GM18951 (cell line): ENCODE measurements at regions not wholly inside any gene's neighbourhood (a gene's known extent, or its start where the extent isn't known, plus 50 kb on each side); places are given as distances from the start of the nearest gene placed in this dataset.

Experiments
- POLR2A ChIP-seq: IDR thresholded peaks from 4 replicates; pipeline ENCODE4 v1.6.1; 2011; ENCODE audit warnings: mild to moderate bottlenecking; ENCODE audit not compliant: insufficient read length, insufficient read depth; ENCODE audit errors: extremely low read depth
- in situ Hi-C: fragments of 300-500 bp; cut with MboI; formaldehyde crosslinking; loops from one replicate; pipeline ENCODE4 v1.12.0; 2022; ENCODE audit warnings: low sequenced_read_pairs, mixed read lengths, inconsistent platforms; ENCODE audit not compliant: unreplicated experiment

- in situ Hi-C loops = no loop called here
Observed at GRCh38 chr15:66844041-66844746, 142.2 kb downstream of the SMAD6 start.

GRCh38 chr15:66844747-66845145, 142.7 kb downstream of the SMAD6 start:
- in situ Hi-C loops = no loop called here
- no peak for TF ChIP-seq POLR2A

More at GRCh38 chr15:66844041-66844746, 142.2 kb downstream of the SMAD6 start:
- TF ChIP-seq POLR2A = no peak

GRCh38 chr15:66845266-66845785, 143.3 kb downstream of the SMAD6 start:
- TF ChIP-seq POLR2A = no peak
- in situ Hi-C loops = no loop called here

- in situ Hi-C loops = no loop called here
- no peak for TF ChIP-seq POLR2A
Observed at GRCh38 chr15:66846031-66846430, 144.0 kb downstream of the SMAD6 start.

- in situ Hi-C loops = no loop called here
- TF ChIP-seq POLR2A = no peak
Observed at GRCh38 chr15:66846811-66847210, 144.8 kb downstream of the SMAD6 start.

- in situ Hi-C loops = no loop called here
- no peak for TF ChIP-seq POLR2A
Observed at GRCh38 chr15:66847565-66847991, 145.5 kb downstream of the SMAD6 start.

- no peak for TF ChIP-seq POLR2A
Observed at GRCh38 chr15:66848116-66848515, 146.1 kb downstream of the SMAD6 start.

GRCh38 chr15:66848686-66849392, 146.8 kb downstream of the SMAD6 start:
- in situ Hi-C loops = no loop called here
- no peak for TF ChIP-seq POLR2A

More at GRCh38 chr15:66848116-66848515, 146.1 kb downstream of the SMAD6 start:
- in situ Hi-C loops = no loop called here

- no peak for TF ChIP-seq POLR2A
- in situ Hi-C loops = no loop called here
Observed at GRCh38 chr15:66849393-66849745, 147.3 kb downstream of the SMAD6 start.

- in situ Hi-C loops = no loop called here
- TF ChIP-seq POLR2A = no peak
Observed at GRCh38 chr15:66849746-66850077, 147.7 kb downstream of the SMAD6 start.

GRCh38 chr15:66850078-66850991, 148.3 kb downstream of the SMAD6 start:
- in situ Hi-C loops = no loop called here
- no peak for TF ChIP-seq POLR2A

- in situ Hi-C loops = no loop called here
- TF ChIP-seq POLR2A = no peak
Observed at GRCh38 chr15:66850996-66851310, 148.9 kb downstream of the SMAD6 start.
